GM21528 (cell line): ENCODE measurements at regions not wholly inside any gene's neighbourhood (a gene's known extent, or its start where the extent isn't known, plus 50 kb on each side); places are given as distances from the start of the nearest gene placed in this dataset.

Source experiments
- ATAC-seq: cut with Tn5 transposase; IDR thresholded peaks from one replicate; pipeline ENCODE4 v1.9.1; 2021; ENCODE audit warnings: mild to moderate bottlenecking, moderate library complexity; ENCODE audit not compliant: unreplicated experiment, low FRiP score

- no peak for ATAC-seq
Observed at GRCh38 chr5:107294669-107295068, 376.1 kb downstream of the EFNA5 start.

GRCh38 chr5:107294211-107294550 is 376.6 kb downstream of the EFNA5 start:
- ATAC-seq, result peak; percentile 65

GRCh38 chr5:107293541-107294210 is 377.1 kb downstream of the EFNA5 start:
- ATAC-seq, result peak; percentile 6

GRCh38 chr5:107291866-107292265 is 378.9 kb downstream of the EFNA5 start:
- no peak for ATAC-seq

- no peak for ATAC-seq
Observed at GRCh38 chr5:107290780-107291398, 379.8 kb downstream of the EFNA5 start.

GRCh38 chr5:107289030-107289714 is 381.6 kb downstream of the EFNA5 start:
- ATAC-seq, result peak; percentile 95

GRCh38 chr5:107286447-107287098 is 384.2 kb downstream of the EFNA5 start:
- no peak for ATAC-seq

GRCh38 chr5:107285772-107286171 is 385.0 kb downstream of the EFNA5 start:
- no peak for ATAC-seq

GRCh38 chr5:107284822-107285525 is 385.8 kb downstream of the EFNA5 start:
- no peak for ATAC-seq

- no peak for ATAC-seq
Observed at GRCh38 chr5:107282061-107282460, 388.7 kb downstream of the EFNA5 start.

GRCh38 chr5:107278774-107279173 is 392.0 kb downstream of the EFNA5 start:
- ATAC-seq, result no peak

- no peak for ATAC-seq
Observed at GRCh38 chr5:107277485-107278125, 393.1 kb downstream of the EFNA5 start.

- ATAC-seq, result no peak
Observed at GRCh38 chr5:107275333-107275732, 395.4 kb downstream of the EFNA5 start.

- no peak for ATAC-seq
Observed at GRCh38 chr5:107274571-107274970, 396.2 kb downstream of the EFNA5 start.

GRCh38 chr5:107272954-107273353 is 397.8 kb downstream of the EFNA5 start:
- no peak for ATAC-seq

GRCh38 chr5:107272509-107272908 is 398.2 kb downstream of the EFNA5 start:
- ATAC-seq, result no peak

GRCh38 chr5:107271682-107272350 is 398.9 kb downstream of the EFNA5 start:
- ATAC-seq, result no peak

GRCh38 chr5:107270561-107270960 is 400.2 kb downstream of the EFNA5 start:
- no peak for ATAC-seq

GRCh38 chr5:107269678-107270077 is 401.1 kb downstream of the EFNA5 start:
- no peak for ATAC-seq

GRCh38 chr5:107269256-107269655 is 401.5 kb downstream of the EFNA5 start:
- ATAC-seq, result no peak
